H9 (cell line): ENCODE measurements at regions not wholly inside any gene's neighbourhood (a gene's known extent, or its start where the extent isn't known, plus 50 kb on each side); places are given as distances from the start of the nearest gene placed in this dataset.

Experiments used
- DNase-seq: peaks from one replicate; pipeline ENCODE4 v3.0.0-alpha.2; 2017
- H2AFZ ChIP-seq: one replicate; pipeline ENCODE4 v1.6.1; 2013; ENCODE audit warnings: mild to moderate bottlenecking, low read length, control low read depth, moderate library complexity
- H2AK5ac ChIP-seq: 2 replicates; pipeline ENCODE4 v1.6.1; 2013; ENCODE audit warnings: low read length, control low read depth, mixed read lengths; ENCODE audit not compliant: insufficient read length
- H2BK120ac ChIP-seq: one replicate; pipeline ENCODE4 v1.6.1; 2013; ENCODE audit warnings: low read depth, mild to moderate bottlenecking, low read length, control low read depth, inconsistent platforms; ENCODE audit not compliant: poor library complexity, severe bottlenecking
- H2BK12ac ChIP-seq: 2 replicates; pipeline ENCODE4 v1.6.1; 2013; ENCODE audit warnings: low read length, control low read depth, mixed read lengths, low read depth; ENCODE audit not compliant: insufficient read length
- H2BK15ac ChIP-seq: 2 replicates; pipeline ENCODE4 v1.6.1; 2013; ENCODE audit warnings: low read depth, low read length, control low read depth
- H2BK20ac ChIP-seq: one replicate; pipeline ENCODE4 v1.6.1; 2013; ENCODE audit warnings: low read depth, mild to moderate bottlenecking, low read length, control low read depth, inconsistent platforms; ENCODE audit not compliant: poor library complexity, severe bottlenecking
- H2BK5ac ChIP-seq: 2 replicates; pipeline ENCODE4 v1.6.1; 2013; ENCODE audit warnings: low read length, control low read depth, mixed read lengths; ENCODE audit not compliant: insufficient read length
- H3K14ac ChIP-seq: 2 replicates; pipeline ENCODE4 v1.6.1; 2013; ENCODE audit warnings: low read length, control low read depth; ENCODE audit not compliant: insufficient read depth
- H3K18ac ChIP-seq: 2 replicates; pipeline ENCODE4 v1.6.1; 2013; ENCODE audit warnings: low read depth, mild to moderate bottlenecking, mixed read lengths, low read length, control low read depth; ENCODE audit not compliant: insufficient read length
- H3K23ac ChIP-seq: 2 replicates; pipeline ENCODE4 v1.6.1; 2013; ENCODE audit warnings: low read length, control low read depth, mixed read lengths, low read depth; ENCODE audit not compliant: insufficient read length
- H3K23me2 ChIP-seq: 2 replicates; pipeline ENCODE4 v1.6.1; 2013; ENCODE audit warnings: low read depth, mild to moderate bottlenecking, mixed read lengths, low read length, control low read depth; ENCODE audit not compliant: insufficient read length, poor library complexity, severe bottlenecking
- H3K27ac ChIP-seq: 2 replicates; pipeline ENCODE4 v1.5.1; 2013; ENCODE audit warnings: low read length, control low read depth, mixed read lengths, low read depth; ENCODE audit not compliant: insufficient read length
- H3K27me3 ChIP-seq: 2 replicates; pipeline ENCODE4 v1.6.1; 2013; ENCODE audit warnings: low read length, control low read depth, inconsistent platforms; ENCODE audit not compliant: insufficient read depth
- H3K4ac ChIP-seq: 2 replicates; pipeline ENCODE4 v1.6.1; 2013; ENCODE audit warnings: low read depth, mild to moderate bottlenecking, control low read depth, inconsistent platforms, low read length, moderate library complexity
- H3K4me1 ChIP-seq: 2 replicates; pipeline ENCODE4 v1.6.1; 2013; ENCODE audit warnings: low read length, control low read depth, inconsistent platforms; ENCODE audit not compliant: insufficient read depth
- H3K4me2 ChIP-seq: 2 replicates; pipeline ENCODE4 v1.6.1; 2013; ENCODE audit warnings: low read length, control low read depth, mixed read lengths; ENCODE audit not compliant: insufficient read length, insufficient read depth
- H3K56ac ChIP-seq: 2 replicates; pipeline ENCODE4 v1.6.1; 2013; ENCODE audit warnings: low read depth, mild to moderate bottlenecking, mixed read lengths, low read length, control low read depth; ENCODE audit not compliant: insufficient read length
- H3K79me1 ChIP-seq: 2 replicates; pipeline ENCODE4 v1.6.1; 2013; ENCODE audit warnings: low read depth, mild to moderate bottlenecking, moderate library complexity, low read length, control low read depth, inconsistent platforms; ENCODE audit not compliant: insufficient read depth, poor library complexity, severe bottlenecking
- H3K79me2 ChIP-seq: 2 replicates; pipeline ENCODE4 v1.6.1; 2013; ENCODE audit warnings: low read length, control low read depth, inconsistent platforms; ENCODE audit not compliant: insufficient read depth
- H3K9ac ChIP-seq: 2 replicates; pipeline ENCODE4 v1.6.1; 2013; ENCODE audit warnings: low read length, control low read depth, mixed read lengths; ENCODE audit not compliant: insufficient read length; ENCODE audit errors: extremely low read depth
- H3K9me3 ChIP-seq: one replicate; pipeline ENCODE4 v1.6.1; 2013; ENCODE audit warnings: low read depth, low read length, inconsistent platforms; ENCODE audit not compliant: control insufficient read depth
- H3T11ph ChIP-seq: one replicate; pipeline ENCODE4 v1.6.1; 2013; ENCODE audit warnings: mild to moderate bottlenecking, low read length, control low read depth, inconsistent platforms
- H4K20me1 ChIP-seq: one replicate; pipeline ENCODE4 v1.6.1; 2013; ENCODE audit not compliant: control insufficient read depth, insufficient read length, insufficient read depth
- H4K5ac ChIP-seq: 2 replicates; pipeline ENCODE4 v1.6.1; 2013; ENCODE audit warnings: low read depth, mild to moderate bottlenecking, mixed read lengths, low read length, control low read depth; ENCODE audit not compliant: insufficient read length
- H4K8ac ChIP-seq: replicated peaks from 2 replicates; pipeline ENCODE4 v1.6.1; 2013; ENCODE audit warnings: low read length, control low read depth, mixed read lengths, low read depth; ENCODE audit not compliant: insufficient read length
- H4K91ac ChIP-seq: 2 replicates; pipeline ENCODE4 v1.6.1; 2013; ENCODE audit warnings: low read depth, mild to moderate bottlenecking, moderate library complexity, mixed read lengths, low read length, control low read depth; ENCODE audit not compliant: insufficient read length
- H3K27ac Mint-ChIP-seq, 3 experiments: 2 replicates in 2 of 3; 3 replicates in 1 of 3; pipeline ENCODE4 v1.8.0; 2020 to 2021; ENCODE audit warnings: mixed read lengths in 3 of 3, mild to moderate bottlenecking in 1 of 3, moderate library complexity in 1 of 3
- H3K27me3 Mint-ChIP-seq: 2 replicates; pipeline ENCODE4 v1.8.0; 2021; ENCODE audit warnings: low read depth, mild to moderate bottlenecking, moderate library complexity, mixed read lengths
- H3K36me3 Mint-ChIP-seq, 3 experiments: 2 replicates in 2 of 3; 3 replicates in 1 of 3; pipeline ENCODE4 v1.8.0; 2020 to 2021; ENCODE audit warnings: low read depth in 3 of 3, mixed read lengths in 3 of 3; ENCODE audit not compliant: insufficient read depth in 1 of 3
- H3K4me1 Mint-ChIP-seq, 2 experiments: 2 replicates each; pipeline ENCODE4 v1.8.0; 2020; ENCODE audit warnings: mixed read lengths in 2 of 2
- H3K4me3 Mint-ChIP-seq, 2 experiments: 2 replicates in 1 of 2; 3 replicates in 1 of 2; pipeline ENCODE4 v1.8.0; 2020 to 2021; ENCODE audit warnings: mild to moderate bottlenecking in 2 of 2, mixed read lengths in 2 of 2, moderate library complexity in 1 of 2
- H3K9me3 Mint-ChIP-seq, 2 experiments: 2 replicates in 1 of 2; 3 replicates in 1 of 2; pipeline ENCODE4 v1.8.0; 2020; ENCODE audit warnings: mild to moderate bottlenecking in 2 of 2, mixed read lengths in 2 of 2, moderate library complexity in 1 of 2
- CTCF ChIP-seq: fragments of 200-600 bp; sonication (generic); conservative IDR thresholded peaks from 3 replicates; pipeline ENCODE4 v1.8.0; 2021; ENCODE audit warnings: antibody characterized with exemption, mild to moderate bottlenecking
- WGBS: extraction: QIAGEN DNeasy Blood & Tissue Kit; methylation state at CpG from one replicate; pipeline ENCODE4 v1.1.7; 2013; ENCODE audit warnings: missing lambda C conversion rate, low lambda C conversion rate, mixed read lengths; ENCODE audit not compliant: insufficient read length; ENCODE audit errors: extremely low coverage; 5-methylcytosine and 5-hydroxymethylcytosine counted together

- Histone ChIP-seq H2AFZ (no peak overlapping the region), H3K9ac (no peak overlapping the region), H4K5ac (no peak overlapping the region), H3K23me2 (no peaks in the 10 kb centered on the region), H2BK15ac (no peak overlapping the region), H3K79me1 (no peaks in the 10 kb centered on the region), H4K8ac (no peak overlapping the region), H2AK5ac (no peak overlapping the region), H3K56ac (no peak overlapping the region), H2BK12ac (no peak overlapping the region), H3K14ac (no peak overlapping the region), H4K91ac (no peak overlapping the region), H3K23ac (no peak overlapping the region), H3K27ac (no peak overlapping the region), H3K18ac (no peak overlapping the region), H3K27me3 (no peaks in the 10 kb centered on the region), H3K79me2 (no peaks in the 10 kb centered on the region), H2BK5ac (no peak overlapping the region), H3K4me1 (no peaks in the 10 kb centered on the region), H2BK120ac (no peak overlapping the region), H3K4me2 (no peak overlapping the region), H3T11ph (no peak overlapping the region), H3K4ac (no peak overlapping the region), H4K20me1 (no peaks in the 10 kb centered on the region), H2BK20ac (no peak overlapping the region), H3K9me3 (no peaks in the 10 kb centered on the region)
- H3K9me3 Mint-ChIP-seq: no peaks in the 10 kb centered on the region
- H3K27ac Mint-ChIP-seq: peak overlapping the region in 1 of 3 experiments; percentile 60; a peak in 2 of 7 replicates
- TF ChIP-seq CTCF: no peak
- no peak overlapping the region for H3K4me3 Mint-ChIP-seq
- no peak for DNase-seq
- peaks cover 0 to 10% (median 0%) of the 10 kb centered on the region in 3 experiments; a peak in 2 of 7 replicates for H3K36me3 Mint-ChIP-seq
- H3K4me1 Mint-ChIP-seq: no peaks in the 10 kb centered on the region
- no CpG with 5 or more reads among the region's 3 CpGs for WGBS
- no peaks in the 10 kb centered on the region for H3K27me3 Mint-ChIP-seq
Measured at GRCh38 chr7:81030472-81030871, 111.6 kb upstream of the SEMA3C start.
